ENCODE measurements at regions not wholly inside any gene's neighbourhood (a gene's known extent, or its start where the extent isn't known, plus 50 kb on each side); places are given as distances from the start of the nearest gene placed in this dataset.
"Not testable (repeated sequence)": the region's sequence is repeated elsewhere in the genome, so short reads cannot be mapped to it uniquely, and the experiment has no call there.

DNA sequence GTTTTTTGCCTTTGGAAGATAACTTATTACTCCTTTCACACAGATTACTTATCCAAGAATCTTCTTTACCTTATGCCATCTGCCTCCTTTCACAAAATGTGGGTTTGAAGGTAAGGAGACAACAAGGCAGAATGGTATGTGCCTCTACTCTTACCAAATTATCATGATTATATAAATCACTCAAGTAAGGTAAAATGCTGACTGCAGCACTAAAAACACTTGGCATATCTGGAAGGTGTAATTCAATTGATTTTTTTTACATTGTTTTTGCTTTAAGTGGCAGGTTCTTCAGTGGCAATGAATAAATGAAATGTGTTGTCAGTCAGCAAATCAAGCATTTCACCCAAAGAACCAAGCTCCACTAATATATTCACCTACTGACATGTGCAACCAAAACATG is 346.1 kb downstream of the OMA1 start:
- TF ChIP-seq POLR2A (IDR thresholded peaks at IDR 0.05; ENCODE audit: low read depth, low read length) (no peak), SPI1 (IDR thresholded peaks at IDR 0.05; ENCODE audit: low read depth, low read length) (no peak), POU2F2 (IDR thresholded peaks at IDR 0.05; ENCODE audit: low read depth, low read length) (no peak), PAX5 (IDR thresholded peaks at IDR 0.05; ENCODE audit: insufficient read depth, low read length, severe bottlenecking) (no peak), TAF1 (IDR thresholded peaks at IDR 0.05; ENCODE audit: low read depth, low read length) (no peak), POLR2AphosphoS5 (IDR thresholded peaks at IDR 0.05; ENCODE audit: low read depth, low read length) (no peak)
- FAIRE-seq (no peak), DNase-seq (ENCODE audit: insufficient read length, low spot score) (no peak)

DNA sequence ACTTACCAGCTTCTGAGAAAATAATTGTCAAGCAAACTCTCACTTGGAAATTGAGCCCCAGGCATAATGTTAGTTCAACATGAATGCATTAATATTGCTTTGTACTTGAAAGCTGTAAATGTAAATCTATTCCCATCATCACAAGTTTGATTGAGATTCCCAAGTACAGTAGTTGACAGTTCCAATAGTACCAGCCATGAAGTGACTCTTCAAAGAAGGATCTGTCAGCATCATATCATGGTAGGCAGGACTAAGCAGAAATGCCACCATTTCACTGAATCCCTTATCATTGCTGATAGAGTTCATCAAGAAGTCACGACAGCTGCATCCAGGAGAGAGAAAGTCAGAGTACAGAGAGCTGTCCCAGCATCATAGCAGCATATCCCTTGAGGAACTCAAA is 348.7 kb downstream of the OMA1 start:
- TF ChIP-seq PAX5 (IDR thresholded peaks at IDR 0.05; ENCODE audit: insufficient read depth, low read length, severe bottlenecking): no peak
- TF ChIP-seq SPI1 (IDR thresholded peaks at IDR 0.05; ENCODE audit: low read depth, low read length): no peak
- no peak for TF ChIP-seq POLR2AphosphoS5 (IDR thresholded peaks at IDR 0.05; ENCODE audit: low read depth, low read length)
- no peak for TF ChIP-seq POLR2A (IDR thresholded peaks at IDR 0.05; ENCODE audit: low read depth, low read length)
- no peak for TF ChIP-seq POU2F2 (IDR thresholded peaks at IDR 0.05; ENCODE audit: low read depth, low read length)
- TF ChIP-seq TAF1 (IDR thresholded peaks at IDR 0.05; ENCODE audit: low read depth, low read length): no peak

DNA sequence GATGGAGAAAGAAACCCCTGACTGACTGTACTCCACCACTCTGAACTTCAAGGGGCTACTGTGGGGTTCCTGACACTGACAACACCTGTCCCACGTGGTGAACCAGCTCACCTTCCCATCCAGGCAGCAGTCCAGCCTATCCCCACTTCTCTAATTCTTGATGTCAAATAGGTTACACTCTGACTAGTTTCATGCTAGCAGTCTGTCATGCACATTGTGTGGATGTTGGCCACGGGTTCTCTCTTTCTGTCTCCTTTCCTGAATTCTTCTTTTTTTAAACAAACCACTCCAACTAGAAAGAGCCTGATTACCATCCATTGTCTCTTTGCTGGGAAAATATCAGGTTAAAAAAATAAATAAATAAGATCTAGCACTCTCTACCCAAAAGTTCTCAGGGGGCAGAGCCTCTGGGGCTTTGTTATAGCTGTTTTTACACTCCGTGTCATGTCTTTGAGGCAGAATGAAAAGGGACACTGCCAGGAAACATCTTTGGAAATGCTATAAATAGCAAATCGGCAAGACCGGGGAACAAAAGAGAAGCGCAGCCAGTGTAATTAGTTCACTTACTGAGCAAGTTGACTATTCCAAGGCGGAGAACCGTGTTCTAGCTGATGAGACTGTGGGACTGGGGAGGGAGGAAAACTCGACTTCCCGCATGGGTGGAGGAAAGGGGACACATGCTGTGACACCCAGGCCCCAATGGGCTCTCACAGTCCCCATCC is 356.1 kb downstream of the OMA1 start:
- TF ChIP-seq PAX5 (IDR thresholded peaks at IDR 0.05; ENCODE audit: insufficient read depth, low read length, severe bottlenecking): no peak
- no peak for TF ChIP-seq TAF1 (IDR thresholded peaks at IDR 0.05; ENCODE audit: low read depth, low read length)
- no peak for TF ChIP-seq SPI1 (IDR thresholded peaks at IDR 0.05; ENCODE audit: low read depth, low read length)
- no peak for TF ChIP-seq POLR2AphosphoS5 (IDR thresholded peaks at IDR 0.05; ENCODE audit: low read depth, low read length)
- no peak for TF ChIP-seq POU2F2 (IDR thresholded peaks at IDR 0.05; ENCODE audit: low read depth, low read length)
- no peak for TF ChIP-seq POLR2A (IDR thresholded peaks at IDR 0.05; ENCODE audit: low read depth, low read length)
- DNase-seq (ENCODE audit: insufficient read length, low spot score): no peak
- FAIRE-seq: no peak

More for the DNA sequence above, 348.7 kb downstream of the OMA1 start:
- no peak for DNase-seq (ENCODE audit: insufficient read length, low spot score)
- no peak for FAIRE-seq

DNA sequence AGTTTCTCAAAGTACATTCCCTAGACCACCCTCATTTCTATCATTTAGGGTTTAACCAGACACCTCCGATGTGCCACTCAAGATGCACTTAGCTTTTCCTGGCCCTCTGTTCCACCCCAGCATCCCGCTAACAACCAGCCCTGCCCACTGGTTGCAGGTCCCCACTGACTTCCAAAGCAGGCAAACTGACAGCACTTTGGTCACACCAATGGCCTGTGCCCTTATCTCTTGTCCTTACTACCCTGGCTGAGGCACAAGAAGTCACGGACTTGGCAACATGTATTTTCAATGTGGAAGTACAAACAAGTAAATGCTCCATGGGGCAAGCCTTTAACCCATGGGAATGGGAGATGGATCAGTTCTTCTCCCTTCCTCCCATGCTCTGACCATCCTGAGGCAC is 357.1 kb downstream of the OMA1 start:
- TF ChIP-seq POLR2A (IDR thresholded peaks at IDR 0.05; ENCODE audit: low read depth, low read length): no peak
- TF ChIP-seq SPI1 (IDR thresholded peaks at IDR 0.05; ENCODE audit: low read depth, low read length): no peak
- TF ChIP-seq POLR2AphosphoS5 (IDR thresholded peaks at IDR 0.05; ENCODE audit: low read depth, low read length): no peak
- no peak for TF ChIP-seq POU2F2 (IDR thresholded peaks at IDR 0.05; ENCODE audit: low read depth, low read length)
- no peak for TF ChIP-seq TAF1 (IDR thresholded peaks at IDR 0.05; ENCODE audit: low read depth, low read length)
- TF ChIP-seq PAX5 (IDR thresholded peaks at IDR 0.05; ENCODE audit: insufficient read depth, low read length, severe bottlenecking): no peak
- FAIRE-seq (no peak), DNase-seq (ENCODE audit: insufficient read length, low spot score) (no peak)

DNA sequence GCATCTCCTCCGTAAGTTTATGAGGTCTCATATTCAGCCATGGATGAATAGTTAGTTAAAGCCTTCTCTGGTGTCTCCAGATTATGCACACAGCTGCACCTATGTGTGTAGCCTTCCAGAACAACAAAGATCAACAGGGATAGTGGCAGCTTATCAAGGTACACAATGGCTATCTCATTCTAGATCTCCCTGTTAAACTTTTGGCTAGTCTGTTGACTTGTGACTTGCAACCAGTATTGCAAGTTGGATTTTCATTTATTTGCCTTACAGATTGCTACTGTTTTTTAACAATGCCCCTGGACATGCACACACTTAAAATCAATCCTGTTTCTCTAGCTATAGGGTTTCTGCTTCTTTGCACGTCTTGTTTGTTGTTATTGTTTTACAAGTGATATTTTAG is 363.2 kb downstream of the OMA1 start:
- TF ChIP-seq SPI1 (IDR thresholded peaks at IDR 0.05; ENCODE audit: low read depth, low read length): no peak
- no peak for TF ChIP-seq POLR2AphosphoS5 (IDR thresholded peaks at IDR 0.05; ENCODE audit: low read depth, low read length)
- no peak for TF ChIP-seq PAX5 (IDR thresholded peaks at IDR 0.05; ENCODE audit: insufficient read depth, low read length, severe bottlenecking)
- TF ChIP-seq POU2F2 (IDR thresholded peaks at IDR 0.05; ENCODE audit: low read depth, low read length): no peak
- TF ChIP-seq TAF1 (IDR thresholded peaks at IDR 0.05; ENCODE audit: low read depth, low read length): no peak
- TF ChIP-seq POLR2A (IDR thresholded peaks at IDR 0.05; ENCODE audit: low read depth, low read length): no peak
- DNase-seq (ENCODE audit: insufficient read length, low spot score): no peak
- FAIRE-seq: no peak

DNA sequence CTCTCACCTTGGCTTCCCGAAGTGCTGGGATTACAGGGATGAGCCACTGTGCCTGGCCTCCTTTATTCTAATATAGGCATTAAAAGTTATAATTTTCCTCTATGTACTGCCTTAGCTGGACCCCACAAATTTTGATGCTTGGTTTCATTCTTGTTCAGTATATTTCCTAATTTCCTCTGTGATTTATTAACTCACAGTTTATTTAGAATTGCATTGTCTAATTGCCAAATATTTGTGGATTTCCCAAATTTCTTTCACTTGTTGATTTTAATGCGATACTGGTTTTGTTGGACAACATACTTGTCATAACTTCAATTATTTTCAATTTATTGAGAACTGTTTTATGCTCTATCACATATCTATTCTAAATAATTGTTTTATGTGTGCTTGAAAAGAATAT is 366.0 kb downstream of the OMA1 start:
- DNase-seq (ENCODE audit: insufficient read length, low spot score) (no peak), FAIRE-seq (no peak)
- TF ChIP-seq PAX5 (IDR thresholded peaks at IDR 0.05; ENCODE audit: insufficient read depth, low read length, severe bottlenecking) (no peak), SPI1 (IDR thresholded peaks at IDR 0.05; ENCODE audit: low read depth, low read length) (no peak), POU2F2 (IDR thresholded peaks at IDR 0.05; ENCODE audit: low read depth, low read length) (no peak), TAF1 (IDR thresholded peaks at IDR 0.05; ENCODE audit: low read depth, low read length) (no peak), POLR2A (IDR thresholded peaks at IDR 0.05; ENCODE audit: low read depth, low read length) (no peak), POLR2AphosphoS5 (IDR thresholded peaks at IDR 0.05; ENCODE audit: low read depth, low read length) (no peak)

DNA sequence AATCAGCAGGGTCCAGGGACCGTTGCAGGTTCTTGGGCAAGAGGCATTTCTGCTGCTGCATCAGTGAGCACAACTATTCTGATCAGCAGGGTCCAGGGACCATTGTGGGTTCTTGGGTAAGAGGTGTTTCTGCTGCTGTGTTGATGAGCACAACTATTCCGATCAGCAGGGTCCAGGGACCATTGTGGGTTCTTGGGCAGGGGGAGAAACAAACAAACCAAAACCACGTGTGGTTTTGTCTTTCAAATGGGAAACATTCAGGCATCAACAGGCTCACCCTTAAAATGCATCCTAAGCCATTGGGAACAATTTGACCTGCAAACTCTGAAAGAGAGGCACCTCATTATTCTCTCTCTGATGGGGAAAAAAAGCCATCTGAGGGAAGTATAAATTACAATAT is 377.4 kb downstream of the OMA1 start:
- not testable (repeated sequence) for FAIRE-seq

DNA sequence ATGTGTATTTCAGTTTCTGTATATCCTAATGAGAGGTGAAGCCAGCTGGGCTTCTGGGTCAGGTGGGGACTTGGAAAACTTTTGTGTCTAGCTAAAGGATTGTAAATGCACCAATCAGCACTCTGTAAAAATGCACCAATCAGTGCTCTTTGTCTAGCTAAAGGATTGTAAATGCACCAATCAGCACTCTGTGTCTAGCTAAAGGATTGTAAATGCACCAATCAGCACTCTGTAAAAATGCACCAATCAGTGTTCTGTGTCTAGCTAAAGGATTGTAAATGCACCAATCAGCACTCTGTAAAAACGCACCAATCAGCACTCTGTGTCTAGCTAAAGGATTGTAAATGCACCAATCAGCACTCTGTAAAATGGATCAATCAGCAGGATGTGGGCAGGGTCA is 379.4 kb downstream of the OMA1 start:
- not testable (repeated sequence) for FAIRE-seq; DNase-seq (ENCODE audit: insufficient read length, low spot score)

More for the DNA sequence above, 377.4 kb downstream of the OMA1 start:
- not testable (repeated sequence) for DNase-seq (ENCODE audit: insufficient read length, low spot score)

DNA sequence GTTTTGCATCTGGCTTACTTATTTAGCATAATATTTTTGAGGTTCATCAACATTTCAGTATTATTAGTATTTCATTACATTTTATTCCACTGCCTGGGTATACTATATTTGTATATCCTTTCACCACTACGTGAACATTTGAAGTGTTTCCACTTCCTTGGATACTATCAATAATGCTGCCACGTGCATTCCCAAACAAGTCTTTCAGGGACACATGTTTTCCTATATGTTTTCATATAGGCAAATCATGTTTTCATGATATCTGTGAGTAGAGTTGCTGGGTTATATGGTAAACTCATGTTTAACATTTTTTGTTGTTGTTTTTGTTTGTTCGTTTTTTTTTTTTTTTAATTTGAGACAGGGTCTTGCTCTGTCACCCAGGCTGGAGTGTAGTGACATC is 380.1 kb downstream of the OMA1 start:
- FAIRE-seq: no peak
- no peak for DNase-seq (ENCODE audit: insufficient read length, low spot score)
- TF ChIP-seq PAX5 (IDR thresholded peaks at IDR 0.05; ENCODE audit: insufficient read depth, low read length, severe bottlenecking) (no peak), POU2F2 (IDR thresholded peaks at IDR 0.05; ENCODE audit: low read depth, low read length) (no peak), POLR2AphosphoS5 (IDR thresholded peaks at IDR 0.05; ENCODE audit: low read depth, low read length) (no peak), POLR2A (IDR thresholded peaks at IDR 0.05; ENCODE audit: low read depth, low read length) (no peak), SPI1 (IDR thresholded peaks at IDR 0.05; ENCODE audit: low read depth, low read length) (no peak), TAF1 (IDR thresholded peaks at IDR 0.05; ENCODE audit: low read depth, low read length) (no peak)

DNA sequence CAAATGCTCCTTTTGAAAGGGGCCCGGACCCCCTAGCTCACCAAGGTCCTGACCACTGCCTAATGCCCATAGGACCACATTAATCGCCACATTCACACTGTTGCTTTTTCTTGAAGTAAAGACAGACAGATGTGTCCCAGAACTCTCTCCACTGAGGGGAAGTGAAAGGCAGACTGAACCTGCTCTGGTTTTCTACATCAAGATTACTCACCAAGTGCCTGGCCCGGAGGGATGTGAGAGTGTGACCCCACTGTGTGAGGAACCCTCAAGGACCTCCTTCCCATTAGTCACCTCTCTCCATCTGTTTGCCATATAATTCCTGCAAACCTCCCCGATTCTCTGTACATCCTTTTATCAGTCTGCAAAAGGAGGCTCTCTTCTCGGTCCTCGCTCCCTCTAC is 381.5 kb downstream of the OMA1 start:
- peak; percentile 95 for TF ChIP-seq SPI1 (IDR thresholded peaks at IDR 0.05; ENCODE audit: low read depth, low read length)
- TF ChIP-seq TAF1 (IDR thresholded peaks at IDR 0.05; ENCODE audit: low read depth, low read length): no peak
- DNase-seq (ENCODE audit: insufficient read length, low spot score): no peak
- FAIRE-seq: peak; percentile 65
